GM21737 (cell line): ENCODE measurements at regions not wholly inside any gene's neighbourhood (a gene's known extent, or its start where the extent isn't known, plus 50 kb on each side); places are given as distances from the start of the nearest gene placed in this dataset.

ENCODE experiments used
- ATAC-seq: cut with Tn5 transposase; IDR thresholded peaks from one replicate; pipeline ENCODE4 v1.9.1; 2021; ENCODE audit warnings: mild to moderate bottlenecking, moderate library complexity; ENCODE audit not compliant: unreplicated experiment

DNA sequence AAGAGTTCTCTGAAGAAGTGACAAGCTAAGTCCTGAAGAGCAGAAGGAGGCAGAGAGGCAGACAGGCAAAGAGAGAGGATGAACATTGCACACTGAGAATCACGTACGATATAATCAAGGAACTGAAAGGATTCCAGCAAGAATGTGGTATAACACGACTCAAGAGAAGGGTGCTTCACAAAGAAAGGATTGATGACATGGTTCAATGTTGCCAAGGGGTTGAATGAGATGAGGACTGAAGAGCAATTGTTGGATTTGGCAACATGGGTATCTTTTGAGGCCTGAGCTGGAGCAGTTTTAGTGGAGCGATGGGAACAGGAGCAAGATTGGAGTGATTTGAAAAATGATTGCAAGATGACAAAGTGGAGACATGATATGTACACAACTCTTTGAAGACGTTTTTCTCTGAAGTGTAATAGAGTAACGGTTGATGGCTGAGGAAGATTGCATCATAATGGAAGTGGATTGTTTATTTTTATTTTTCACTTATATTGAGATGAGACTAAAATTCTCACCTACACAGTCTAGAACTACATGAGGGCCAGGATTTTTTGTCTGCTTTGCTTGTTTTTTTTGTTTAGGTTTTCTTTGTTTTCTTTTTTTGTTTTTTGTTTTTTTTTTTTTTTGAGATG, 1049.9 kb upstream of the WWC1 start:
- ATAC-seq, result no peak

DNA sequence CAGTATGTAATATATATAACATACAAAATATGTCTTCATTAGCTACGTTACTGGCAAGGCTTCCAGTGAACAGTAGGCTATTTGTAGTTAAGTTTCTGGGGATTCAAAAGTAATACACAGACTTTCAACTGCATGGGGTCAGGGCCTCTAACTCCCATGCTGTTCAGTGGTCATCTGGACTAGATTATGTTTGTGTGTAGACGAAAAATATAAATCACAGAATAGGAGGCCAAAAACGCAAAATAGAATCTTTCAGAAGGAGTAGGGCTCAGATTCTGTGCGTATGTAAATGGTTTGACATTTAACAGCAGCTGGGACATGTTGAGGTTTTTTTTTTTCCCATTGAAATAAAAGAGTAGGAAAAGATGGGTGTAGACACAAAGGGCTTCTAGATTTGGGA, 1048.7 kb upstream of the WWC1 start:
- no peak for ATAC-seq

DNA sequence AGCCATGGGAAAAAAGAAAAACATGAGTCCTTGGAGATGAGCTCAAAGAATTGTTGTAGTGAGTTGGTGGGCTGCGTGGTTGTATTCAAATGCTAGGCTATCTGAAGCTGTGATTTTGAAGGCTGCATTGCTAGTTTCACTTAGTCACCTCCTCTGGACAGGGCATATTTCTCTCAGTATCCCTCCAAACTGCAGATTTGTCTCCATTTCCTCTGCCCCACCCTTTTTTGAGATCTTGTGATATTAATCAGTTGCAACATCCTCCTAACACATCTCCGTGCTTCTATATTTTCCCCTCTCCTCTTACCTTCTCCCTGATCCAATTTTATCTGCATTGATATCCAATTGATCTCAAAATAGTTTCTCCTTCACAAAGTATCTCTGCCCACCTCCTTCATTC, 1048.0 kb upstream of the WWC1 start:
- no peak for ATAC-seq

DNA sequence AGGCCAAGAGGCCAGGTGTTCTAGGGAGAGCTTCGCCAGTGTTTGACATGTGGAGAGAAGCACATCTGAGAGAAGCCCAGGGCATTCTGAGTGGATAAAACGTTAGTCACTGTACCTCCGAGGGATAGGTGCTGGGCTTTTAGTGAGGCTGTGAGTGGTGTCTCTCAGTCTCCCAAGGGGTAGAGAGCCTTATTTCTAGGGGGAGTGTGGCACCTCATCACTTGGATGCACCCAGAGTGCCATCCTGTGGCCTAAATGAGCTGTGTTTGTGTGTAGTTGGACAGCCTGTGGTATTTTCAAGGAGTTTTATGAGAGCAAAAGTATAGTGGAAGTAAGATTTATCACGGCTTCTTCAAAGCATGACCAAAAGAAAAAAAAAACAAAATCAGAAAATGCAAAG, 1046.9 kb upstream of the WWC1 start:
- ATAC-seq, result no peak

DNA sequence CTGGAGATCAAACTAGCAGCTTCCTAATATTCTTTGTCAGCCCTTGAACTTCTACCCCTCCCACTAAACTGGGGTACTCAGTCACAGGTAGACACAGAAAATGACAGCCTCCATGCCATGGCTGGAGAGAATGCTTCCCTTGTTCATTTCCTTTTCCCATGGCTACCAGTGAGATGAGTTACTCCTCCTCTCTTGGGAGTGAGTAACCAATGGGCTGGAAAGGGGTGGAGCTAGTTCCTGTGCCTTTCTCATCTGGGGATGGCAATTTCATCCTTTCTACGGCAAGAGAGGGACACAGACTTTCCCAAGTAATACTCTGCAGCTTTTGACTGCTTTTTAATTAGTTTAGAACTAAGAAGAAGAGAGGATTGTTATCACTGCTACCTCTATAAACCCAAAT, 1045.6 kb upstream of the WWC1 start:
- no peak for ATAC-seq

DNA sequence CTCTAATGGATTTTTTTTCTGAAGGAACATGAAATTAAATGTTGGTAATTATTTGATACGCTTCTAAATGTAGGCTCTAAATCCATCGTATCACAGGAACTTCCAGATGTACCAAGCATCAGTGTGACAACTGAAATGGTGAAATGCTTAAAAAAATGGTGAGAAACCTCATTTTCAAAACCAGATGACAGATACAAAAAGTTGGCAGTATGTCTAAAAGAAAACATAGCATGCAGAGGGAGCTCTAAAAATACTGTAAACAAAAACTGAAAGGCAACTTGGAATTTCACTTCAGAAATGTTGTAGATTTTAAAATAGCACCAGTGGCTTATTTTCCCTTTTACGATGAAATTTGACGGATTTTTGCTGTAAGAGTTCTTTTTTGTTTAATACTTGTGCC, 1043.6 kb upstream of the WWC1 start:
- no peak for ATAC-seq

DNA sequence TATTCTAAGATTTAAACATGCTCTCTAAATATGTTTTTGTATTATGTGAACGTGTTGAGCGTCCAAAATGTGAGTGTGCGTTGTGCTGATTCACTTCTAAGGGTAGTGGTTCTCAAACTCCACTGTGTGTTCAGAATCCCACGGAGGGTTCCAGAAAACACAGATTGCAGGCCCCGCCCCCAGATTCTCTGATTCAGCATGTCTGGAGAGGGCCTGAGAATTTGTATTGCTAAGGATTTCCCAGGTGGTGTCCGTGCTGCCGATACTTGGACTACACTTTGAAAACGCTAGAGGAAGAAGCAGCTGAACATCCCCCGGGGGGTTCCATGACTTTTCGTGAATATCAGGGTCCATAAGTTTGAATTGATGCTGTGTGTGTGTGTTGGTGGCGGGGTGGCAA, 1043.2 kb upstream of the WWC1 start:
- no peak for ATAC-seq

DNA sequence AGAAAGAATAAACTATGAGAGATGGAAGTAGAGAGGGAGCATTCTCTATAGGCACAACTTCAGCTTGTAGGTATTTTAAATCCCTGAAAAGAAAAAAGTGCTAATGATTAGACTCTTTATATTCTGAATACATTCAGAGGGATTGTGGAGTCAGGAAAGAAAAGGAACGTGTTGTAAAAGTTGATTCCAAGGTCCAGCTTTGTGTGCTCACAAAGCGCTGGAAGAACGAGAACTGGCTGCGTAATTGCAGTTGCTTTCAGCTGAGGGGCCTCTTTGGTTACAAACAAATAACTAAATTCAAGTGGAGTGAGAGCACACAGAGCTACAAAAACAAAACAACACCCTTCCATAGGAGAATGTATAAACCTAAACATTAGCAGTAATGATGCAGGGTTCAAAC, 1040.4 kb upstream of the WWC1 start:
- ATAC-seq, result no peak

DNA sequence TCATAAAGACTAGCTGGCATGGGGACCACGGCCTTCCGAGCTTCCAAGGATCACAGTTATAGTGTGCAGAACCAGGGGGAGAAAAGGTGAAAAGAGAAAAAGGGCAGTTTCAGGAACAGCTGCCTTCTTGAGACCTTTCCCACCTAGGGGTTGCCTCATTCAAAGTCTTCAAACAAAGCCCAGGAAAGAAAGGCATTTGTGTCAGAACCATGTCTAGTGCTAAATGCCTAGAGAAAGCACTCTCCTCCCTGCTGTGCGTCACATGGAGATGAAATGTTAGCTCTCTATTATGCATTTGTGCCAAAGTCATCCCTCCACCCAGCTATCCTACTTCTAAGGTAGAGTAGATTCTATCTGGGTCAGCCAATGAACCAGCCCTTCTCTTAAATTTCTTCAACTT, 1037.3 kb upstream of the WWC1 start:
- no peak for ATAC-seq

DNA sequence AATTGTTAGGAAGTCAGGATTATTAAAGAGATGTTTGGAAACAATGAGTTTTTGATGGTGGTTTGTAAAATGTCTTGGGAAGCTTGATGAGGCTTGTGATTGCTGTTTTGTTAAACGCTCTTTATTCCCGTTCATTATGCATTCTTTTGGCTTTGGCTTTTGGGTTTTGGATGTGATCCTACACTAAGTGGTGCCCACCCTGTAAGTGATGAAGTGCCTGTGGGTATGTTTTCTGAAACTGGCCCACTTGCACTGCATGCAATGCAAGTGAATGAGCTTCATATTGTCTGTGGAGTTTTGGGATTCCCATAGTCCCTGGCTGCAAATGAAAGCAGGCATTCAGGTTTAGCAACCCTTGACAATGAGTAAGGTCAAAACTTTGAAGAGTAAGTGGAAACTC, 1035.5 kb upstream of the WWC1 start:
- ATAC-seq, result no peak

DNA sequence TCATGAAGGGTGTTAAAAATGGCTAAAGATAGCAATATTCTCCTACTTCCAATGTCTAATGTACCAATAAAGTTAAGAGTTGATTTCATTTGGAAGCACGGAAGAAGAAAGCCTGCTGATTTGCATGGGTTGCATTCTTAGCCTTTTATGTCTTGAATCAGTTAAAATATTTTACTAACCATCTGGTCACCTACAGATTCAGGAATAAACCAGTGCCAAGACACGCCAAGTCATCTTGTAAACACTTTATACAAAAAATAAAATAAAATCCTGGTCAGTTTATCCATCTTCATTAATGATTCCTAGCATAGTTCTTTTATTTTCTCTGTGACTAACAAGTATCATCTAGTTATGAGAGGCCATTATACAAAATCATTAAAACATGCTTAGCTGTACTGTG, 1031.6 kb upstream of the WWC1 start:
- no peak for ATAC-seq

DNA sequence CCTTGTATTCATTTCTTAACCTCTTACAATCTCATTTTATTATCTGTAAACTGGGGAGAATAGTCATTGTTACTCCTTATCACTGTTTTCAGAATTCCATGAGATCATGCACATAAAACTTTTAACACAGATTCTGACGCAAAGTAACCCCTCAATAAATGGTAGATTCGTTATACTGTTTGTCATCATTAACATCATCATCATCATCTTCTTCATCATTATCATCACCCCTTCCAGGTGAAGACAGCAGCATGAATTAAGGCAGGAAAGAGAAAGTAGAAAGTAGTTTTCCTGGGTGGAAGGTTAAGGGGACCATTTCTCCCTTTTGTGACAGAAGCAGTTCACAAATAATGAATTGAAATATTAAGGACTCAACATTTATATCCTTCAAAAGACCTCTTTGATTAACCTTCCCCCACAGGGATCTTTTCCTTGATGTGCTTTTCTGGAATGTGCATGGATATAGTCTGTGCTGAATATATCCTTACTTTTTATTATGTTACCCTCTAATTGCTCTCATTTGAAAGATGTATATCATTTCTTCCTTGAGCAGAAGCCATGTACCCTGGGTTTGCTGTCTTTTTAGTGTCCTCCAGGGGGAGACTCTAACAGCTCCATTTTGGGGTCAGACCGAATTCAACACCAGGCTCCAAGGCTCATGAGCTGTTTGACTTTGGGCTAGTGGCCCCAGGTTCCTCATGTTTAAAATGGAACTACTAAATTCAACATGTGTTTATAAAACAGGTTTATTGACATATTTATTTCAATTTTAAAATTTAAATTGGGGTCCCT, 1029.9 kb upstream of the WWC1 start:
- ATAC-seq, result no peak

DNA sequence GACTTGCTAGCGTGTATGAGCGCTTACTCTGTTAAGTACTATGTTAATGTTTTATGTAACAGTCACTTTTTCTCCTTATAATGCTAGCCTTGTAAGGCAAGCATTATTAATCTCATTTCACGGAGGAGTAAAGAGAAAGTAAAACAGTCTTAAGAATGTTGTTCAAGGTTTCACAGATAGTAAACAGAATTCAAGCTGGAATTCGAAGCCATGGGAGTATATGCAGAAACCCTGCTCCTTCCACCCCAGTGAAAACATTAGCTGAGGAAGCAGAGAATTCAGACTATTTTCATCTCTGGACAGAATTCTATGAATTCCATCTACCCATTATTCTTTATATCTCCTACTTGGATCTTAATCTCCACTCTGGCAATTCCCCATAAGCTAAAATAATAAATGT, 1028.3 kb upstream of the WWC1 start:
- ATAC-seq, result no peak

DNA sequence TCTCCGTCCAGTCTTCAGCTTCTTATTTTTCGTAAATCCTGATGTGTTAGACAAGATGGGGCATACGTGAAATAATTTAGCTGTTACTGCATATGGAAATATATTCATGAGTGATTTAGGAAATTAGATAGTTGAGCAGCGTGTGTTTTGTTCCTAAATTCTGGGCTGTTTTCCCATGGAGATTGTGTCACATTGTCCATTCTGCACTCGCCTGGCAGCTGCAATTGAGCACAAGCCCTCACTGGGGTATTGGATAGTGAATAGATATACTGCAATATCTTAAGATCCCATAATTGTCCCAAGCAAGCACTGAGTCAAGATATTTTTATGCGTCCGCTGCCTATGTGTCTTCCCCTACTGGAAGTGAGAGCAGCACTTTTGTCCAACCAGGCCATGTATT, 1027.1 kb upstream of the WWC1 start:
- no peak for ATAC-seq

DNA sequence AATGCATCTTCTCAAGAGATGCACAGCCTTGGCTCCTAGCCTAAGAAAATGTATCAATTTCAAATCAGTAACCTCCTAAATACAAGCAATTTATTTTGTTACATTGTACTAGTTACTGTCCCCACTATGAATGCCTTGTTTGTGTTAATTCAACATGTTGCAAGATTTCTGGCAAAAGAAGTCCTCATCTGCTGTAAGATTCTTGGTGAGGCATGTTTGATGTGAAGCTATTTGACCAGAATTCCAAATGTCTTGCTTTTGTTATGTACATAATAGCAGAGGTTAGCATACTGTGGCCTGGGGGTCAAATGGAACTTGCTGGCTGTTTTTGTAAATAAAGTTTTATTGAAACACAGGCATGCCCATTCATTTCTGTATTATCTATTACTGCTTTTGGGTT, 1023.1 kb upstream of the WWC1 start:
- ATAC-seq, result no peak

DNA sequence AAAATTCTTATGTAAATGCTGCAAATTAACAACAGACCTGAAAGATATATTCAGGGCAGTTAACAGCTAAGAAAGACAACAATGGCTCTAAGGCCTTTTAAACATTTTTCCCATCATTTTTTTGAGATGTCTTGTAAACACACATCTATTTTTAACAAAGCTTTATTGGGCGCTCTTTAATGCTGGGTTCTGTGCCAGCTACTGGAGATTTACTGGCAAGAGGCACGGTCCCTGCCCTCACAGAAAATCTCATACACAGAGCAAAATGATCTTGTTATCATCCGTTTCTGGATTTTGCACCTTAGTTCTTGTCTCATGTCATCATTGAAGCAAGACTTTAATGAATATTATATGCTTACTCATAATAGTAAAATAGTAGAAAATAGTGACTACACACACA, 1022.3 kb upstream of the WWC1 start:
- no peak for ATAC-seq

DNA sequence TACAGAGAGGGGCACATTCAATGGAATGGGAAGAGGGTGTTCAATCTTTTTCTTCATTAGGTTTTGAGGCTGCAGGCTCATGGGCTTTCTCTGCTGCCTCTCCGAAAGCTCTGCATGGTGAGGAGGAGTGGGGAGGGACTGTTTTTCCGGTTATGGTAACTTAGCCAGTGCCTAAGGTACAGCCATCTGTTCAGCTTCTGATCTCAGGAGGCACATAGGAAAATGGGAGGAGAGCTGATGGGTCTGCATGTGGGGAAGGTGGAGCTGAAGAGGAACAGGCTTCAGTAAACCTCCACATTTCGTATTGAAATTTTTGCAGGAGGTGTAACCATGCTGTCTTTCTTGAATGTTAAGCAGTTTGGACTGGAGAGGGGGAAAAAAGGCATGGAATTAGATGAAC, 1020.4 kb upstream of the WWC1 start:
- no peak for ATAC-seq

DNA sequence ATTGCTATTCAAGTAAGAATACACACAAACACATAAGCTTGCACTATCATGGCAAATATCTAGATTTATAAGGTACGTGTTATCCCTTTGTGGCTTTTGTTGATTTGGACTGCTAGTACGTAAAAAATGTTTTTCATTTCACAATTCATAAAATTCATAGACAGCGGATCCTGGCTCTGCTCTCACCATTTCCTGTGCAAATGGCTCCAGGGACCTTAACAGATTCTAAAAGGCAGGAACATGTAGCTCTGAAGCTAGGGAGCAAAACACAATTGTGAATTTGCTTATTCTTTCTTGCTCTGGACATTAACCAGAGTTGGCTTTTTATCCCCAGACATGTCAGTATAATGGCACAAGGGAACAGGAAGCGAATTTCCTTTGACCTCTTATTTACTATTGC, 1019.9 kb upstream of the WWC1 start:
- no peak for ATAC-seq

DNA sequence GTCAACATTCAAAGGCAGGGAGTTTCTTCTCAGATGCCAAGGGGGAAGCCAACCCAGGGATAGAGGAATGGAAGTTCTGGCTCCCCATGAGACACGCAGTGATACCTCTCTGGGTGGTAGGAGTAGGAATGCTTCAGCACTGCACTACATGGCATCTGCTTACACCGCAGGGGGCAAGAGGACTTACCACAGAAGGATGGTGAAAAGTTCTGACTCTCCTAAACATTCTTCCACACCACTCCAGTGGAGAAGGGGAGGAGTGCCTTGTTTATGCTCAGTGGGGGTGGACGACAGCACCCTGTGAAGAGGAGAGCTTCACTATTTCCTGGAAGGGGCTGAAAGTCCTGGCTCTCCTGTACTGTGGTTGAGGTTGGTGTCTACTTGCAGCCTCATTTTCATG, 1011.3 kb upstream of the WWC1 start:
- no peak for ATAC-seq

DNA sequence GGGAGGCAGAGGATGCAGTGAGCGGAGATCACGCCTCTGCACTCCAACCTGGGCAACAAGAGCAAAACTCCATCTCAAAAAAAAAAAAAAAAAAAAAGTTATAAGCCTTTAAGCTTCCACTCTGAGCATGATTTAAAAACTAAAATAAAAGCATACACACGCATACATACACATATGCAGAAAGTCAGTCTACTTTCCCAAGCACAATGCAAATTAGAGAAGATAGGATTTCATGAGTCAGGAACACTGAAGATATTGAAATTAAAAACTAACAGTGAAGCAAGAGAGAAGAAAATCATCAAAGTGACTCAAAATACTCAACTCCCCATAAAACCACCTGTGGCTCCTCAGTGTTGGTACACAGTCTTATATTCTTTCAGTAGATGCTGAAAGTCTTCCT, 1009.5 kb upstream of the WWC1 start:
- no peak for ATAC-seq

DNA sequence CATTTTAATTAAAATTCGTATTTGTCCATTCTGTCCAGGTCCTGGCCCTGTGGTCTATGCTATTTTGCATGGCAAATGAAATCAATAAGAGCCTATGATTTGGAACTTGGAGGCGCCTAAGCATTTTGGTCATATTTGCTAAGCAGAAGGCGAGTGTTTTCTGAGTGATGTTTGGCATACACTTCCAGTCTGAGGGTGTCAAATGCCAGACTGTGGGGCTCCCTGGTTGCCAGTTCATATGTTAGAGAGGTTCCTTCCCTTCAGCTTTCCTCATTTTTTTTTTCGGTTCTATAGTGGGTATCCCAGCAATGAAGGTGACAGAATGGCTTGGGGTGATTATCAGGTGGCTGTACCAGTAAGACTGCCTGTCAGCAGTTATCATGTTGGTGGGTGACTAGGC, 1007.8 kb upstream of the WWC1 start:
- ATAC-seq, result no peak

DNA sequence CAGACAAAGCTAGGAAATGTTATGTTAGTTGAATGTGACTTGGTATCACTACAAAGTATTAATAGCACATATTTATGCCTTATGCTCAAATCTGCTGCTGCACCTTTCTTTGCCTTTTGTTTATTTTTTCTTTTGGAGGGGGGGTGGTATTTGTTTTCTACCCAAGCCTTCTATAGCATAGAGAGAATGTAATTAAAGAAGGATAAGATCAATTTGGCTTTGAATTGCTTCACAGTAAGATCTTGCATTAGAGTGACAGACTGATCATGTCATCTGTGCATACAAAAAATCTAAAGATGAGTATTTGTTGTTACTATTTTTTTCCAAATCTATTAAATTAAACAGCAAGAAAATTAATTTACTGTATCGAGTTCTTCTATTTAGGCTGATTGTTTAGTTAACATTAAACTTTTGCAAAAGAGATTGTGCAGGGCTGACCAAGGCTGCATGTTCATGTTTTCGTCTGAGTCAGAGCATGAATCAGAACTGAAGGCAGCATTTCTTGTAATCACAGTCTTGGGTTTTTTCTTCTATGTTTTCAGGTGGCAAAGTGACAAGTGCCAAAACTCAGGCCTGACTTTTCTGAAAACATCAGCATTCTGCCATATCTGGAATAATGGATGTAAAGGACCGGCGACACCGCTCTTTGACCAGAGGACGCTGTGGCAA, 1007.1 kb upstream of the WWC1 start:
- ATAC-seq, result no peak
